NCI-H82 (cell line): ENCODE measurements at regions not wholly inside any gene's neighbourhood (a gene's known extent, or its start where the extent isn't known, plus 50 kb on each side); places are given as distances from the start of the nearest gene placed in this dataset.
"Not testable (repeated sequence)": the region's sequence is repeated elsewhere in the genome, so short reads cannot be mapped to it uniquely, and the experiment has no call there.

Experiments
- DNase-seq: peaks from one replicate; lab custom pipeline; 2025; lab: John Stamatoyannopoulos, UW

DNA sequence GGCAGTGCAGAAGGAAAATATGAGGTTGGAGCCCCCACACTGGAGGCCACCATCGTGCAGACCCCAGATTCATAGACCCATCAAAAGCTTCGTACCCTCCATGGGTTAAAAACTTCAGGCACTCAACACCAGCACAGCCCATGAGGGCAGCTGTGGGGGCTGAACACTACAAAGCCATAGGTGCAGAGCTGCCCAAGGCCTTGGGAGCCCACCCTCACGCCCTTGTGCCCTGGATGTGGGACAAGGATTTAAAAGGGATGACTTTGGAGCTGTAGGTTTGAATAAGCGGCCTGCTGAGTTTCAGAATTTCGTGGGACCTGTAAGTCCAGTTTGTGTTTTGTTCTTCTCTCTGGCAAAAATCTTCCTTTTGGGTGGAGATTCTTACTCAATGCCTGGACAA, 747.6 kb downstream of the SPATA31A6 start:
- not testable (repeated sequence) for DNase-seq

DNA sequence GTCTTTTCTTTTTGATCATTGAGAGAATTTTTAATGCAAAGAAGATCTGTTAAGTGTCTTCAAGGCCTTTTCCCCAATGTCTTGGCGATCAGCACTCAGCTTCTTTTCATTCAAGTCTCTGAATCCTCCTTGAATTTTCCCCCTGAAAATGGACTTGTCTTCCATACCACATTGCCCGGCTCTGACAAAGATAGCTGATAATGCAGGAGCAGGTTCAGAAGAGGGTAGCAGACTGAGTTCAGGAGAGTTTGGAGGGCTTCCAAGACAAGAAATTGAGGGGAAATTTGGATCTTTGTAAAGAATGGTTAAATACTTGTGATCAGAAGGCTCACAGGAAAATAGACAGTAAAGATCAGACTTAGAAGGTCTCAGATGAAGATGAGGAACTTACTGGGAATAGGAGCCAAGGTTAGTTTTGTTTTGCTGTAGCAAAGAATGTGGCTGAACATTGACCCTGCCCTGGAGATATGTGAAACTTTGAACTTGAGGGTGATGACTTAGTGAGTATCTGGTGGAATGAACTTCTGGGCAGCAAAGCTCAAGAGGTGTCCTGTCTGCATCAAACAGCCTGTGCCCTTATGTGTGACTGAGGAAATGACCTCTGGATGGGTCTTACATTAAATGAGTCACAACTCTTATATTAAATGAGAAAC, 754.2 kb downstream of the SPATA31A6 start:
- DNase-seq = not testable (repeated sequence)

DNA sequence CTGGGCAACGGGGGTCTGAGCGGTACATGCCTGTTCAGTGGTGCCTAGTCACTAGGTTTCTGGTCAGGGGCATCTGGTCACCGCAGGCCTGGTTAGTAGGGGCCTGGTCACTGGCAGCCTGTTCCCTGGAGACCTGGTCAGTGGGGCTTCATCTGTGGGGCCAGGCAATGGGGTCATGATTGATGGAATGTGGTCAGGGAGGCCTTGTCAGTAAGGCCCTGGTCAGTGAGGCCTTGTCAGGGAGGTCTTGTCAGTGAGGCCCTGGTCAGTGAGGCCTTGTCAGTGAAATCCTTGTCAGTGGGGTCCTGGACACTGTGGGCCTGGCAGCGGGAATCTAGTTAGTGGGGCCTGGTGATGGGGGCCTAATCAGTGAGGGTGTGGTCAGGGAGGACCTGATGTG, 763.6 kb downstream of the SPATA31A6 start:
- not testable (repeated sequence) for DNase-seq

DNA sequence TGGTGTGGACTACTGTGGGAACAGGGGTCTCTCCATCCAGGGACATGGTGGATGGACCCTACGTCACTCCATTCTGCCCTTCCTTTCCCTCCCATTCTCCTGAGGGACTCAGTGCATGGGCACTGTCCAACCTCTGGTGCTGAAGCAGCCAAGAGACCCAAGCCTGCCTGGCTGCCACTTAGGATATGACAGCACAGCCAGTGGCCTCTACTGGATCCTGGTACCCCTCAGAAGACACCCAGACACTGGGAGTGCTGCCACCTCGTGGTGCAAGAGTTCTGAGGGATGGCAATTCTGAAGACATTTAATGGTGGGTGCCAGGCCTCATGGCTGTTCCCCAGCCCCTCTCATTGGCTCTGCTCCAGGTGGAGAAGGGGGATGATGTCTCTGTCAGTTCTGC, 767.8 kb downstream of the SPATA31A6 start:
- peak; percentile 20 for DNase-seq

DNA sequence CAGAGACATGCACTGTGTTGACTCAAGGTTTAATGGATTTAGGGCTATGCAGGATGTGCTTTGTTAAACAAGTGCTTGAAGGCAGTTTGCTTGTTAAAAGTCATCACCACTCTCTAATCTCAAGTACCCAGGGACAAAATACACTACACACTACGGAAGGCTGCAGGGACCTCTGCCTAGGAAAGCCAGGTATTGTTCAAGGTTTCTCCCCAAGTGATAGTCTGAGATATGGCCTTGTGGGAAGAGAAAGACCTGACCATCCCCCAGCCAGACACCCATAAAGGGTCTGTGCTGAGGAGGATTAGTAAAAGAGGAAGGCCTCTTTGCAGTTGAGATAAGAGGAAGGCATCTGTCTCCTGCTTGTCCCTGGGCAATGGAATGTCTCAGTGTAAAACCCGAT, 781.7 kb downstream of the SPATA31A6 start:
- peak; percentile 51 for DNase-seq

DNA sequence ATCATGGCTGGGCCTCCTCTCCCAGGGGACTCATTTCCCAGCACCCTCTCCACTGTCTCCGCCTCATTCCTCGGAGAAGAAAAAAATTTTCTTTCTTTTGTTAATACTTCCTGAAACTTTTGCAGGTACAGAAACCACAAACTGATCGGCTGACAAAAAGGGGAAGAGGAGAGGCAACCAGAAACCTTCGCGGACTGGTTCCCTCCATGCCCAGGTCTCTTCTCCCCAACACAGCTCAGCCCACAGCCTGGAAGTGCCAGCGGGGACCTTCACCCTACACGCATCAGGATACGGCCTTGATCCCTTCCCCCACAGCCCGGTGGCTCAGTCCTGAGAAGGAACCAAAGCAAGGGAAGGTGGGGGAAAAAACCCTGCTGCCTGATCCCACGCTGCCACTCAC, 788.4 kb downstream of the SPATA31A6 start:
- not testable (repeated sequence) for DNase-seq

DNA sequence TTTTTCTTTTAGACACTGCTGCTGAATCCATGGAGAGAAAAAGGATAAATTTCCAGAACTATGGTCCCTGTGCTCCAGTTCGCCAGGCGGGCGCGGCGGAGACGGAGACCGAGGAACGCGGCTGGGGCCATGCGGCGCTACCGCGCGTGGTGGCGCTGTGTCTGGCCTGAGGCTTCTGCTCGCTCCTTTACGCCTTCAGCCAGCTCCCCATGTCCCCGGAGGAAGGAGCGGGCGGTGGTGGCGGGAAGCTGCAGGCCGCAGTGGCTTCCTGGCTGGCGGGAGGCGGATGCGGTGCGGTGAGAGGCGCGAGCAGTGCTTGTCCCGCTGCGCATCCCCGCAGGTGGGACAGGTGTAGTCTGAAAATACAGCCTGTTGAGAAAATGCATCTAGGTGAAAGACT, 791.3 kb downstream of the SPATA31A6 start:
- DNase-seq = not testable (repeated sequence)

DNA sequence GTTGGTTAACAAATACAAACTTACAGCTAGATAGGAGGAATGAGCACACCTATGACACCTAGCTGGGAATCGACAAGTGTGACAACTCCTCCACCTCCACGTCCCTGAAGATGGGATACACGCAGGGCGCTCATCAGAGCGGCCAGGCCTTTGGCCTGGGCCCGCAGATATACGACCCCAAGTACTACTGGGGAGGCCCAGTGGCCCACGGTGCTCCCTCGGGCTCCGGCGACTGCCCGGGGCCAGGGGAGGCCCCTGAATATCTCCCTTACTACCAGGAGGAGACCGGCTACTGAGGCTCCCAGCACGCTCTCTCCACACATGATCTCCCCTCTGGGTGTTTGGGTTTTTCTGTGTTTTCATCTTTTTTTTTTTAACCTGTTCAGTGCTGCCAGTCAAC, 801.3 kb downstream of the SPATA31A6 start:
- DNase-seq = not testable (repeated sequence)
